GM12878 (cell line): ENCODE measurements at regions not wholly inside any gene's neighbourhood (a gene's known extent, or its start where the extent isn't known, plus 50 kb on each side); places are given as distances from the start of the nearest gene placed in this dataset.

Experiments
- ATAC-seq: fragments of 200-7000 bp; cut with Tn5 transposase; 3 replicates; pipeline ENCODE4 v1.9.1; 2020; ENCODE audit warnings: mild to moderate bottlenecking, moderate library complexity
- BruUV-seq: library from RNA; stranded (reverse); fragments of 400-500 nt; replicated peaks from 2 replicates; lab custom pipeline; 2021; lab: Mats Ljungman, UMichigan
- CTCF ChIA-PET: fragments of 300-600 bp; sonication (Branson Sonifier 250); formaldehyde crosslinking; extraction: SDS; loops from one replicate; lab custom pipeline; 2021; ENCODE audit warnings: inconsistent platforms; lab: Yijun Ruan, JAX
- POLR2A ChIA-PET: fragments of 350-600 bp; formaldehyde crosslinking; extraction: SDS; loops from one replicate; lab custom pipeline; 2021; ENCODE audit warnings: inconsistent platforms; lab: Charles Lee
- RAD21 ChIA-PET: fragments of 300-600 bp; sonication (Branson Sonifier 250); formaldehyde crosslinking; loops from one replicate; lab custom pipeline; 2023; ENCODE audit warnings: antibody characterized with exemption; ENCODE audit not compliant: unreplicated experiment; lab: Charles Lee
- SMC1A ChIA-PET: fragments of 300-600 bp; sonication (Branson Sonifier 250); formaldehyde crosslinking; loops from one replicate; lab custom pipeline; 2023; ENCODE audit not compliant: unreplicated experiment, uncharacterized antibody; lab: Charles Lee
- DNase-seq: peaks from one replicate; pipeline ENCODE4 v3.0.0-alpha.2; 2011; ENCODE audit warnings: low read depth, low spot score
- FAIRE-seq: peaks from 3 replicates; lab custom pipeline; 2011; peaks lifted over from hg19 to GRCh38; lab: Jason Lieb, UNC
- H2AFZ ChIP-seq: 2 replicates; pipeline ENCODE4 v1.6.0; 2011; ENCODE audit warnings: low read depth, low read length, control low read depth; ENCODE audit not compliant: control insufficient read depth
- H3K27ac ChIP-seq: 2 replicates; pipeline ENCODE4 v1.5.1; 2011; ENCODE audit warnings: control low read depth; ENCODE audit not compliant: control insufficient read depth, insufficient read depth
- H3K27me3 ChIP-seq, 2 experiments: replicated peaks in 1 of 2; 2 replicates each; pipeline versions ENCODE4 v1.6.0 to v1.6.1; 2011; ENCODE audit warnings: low read length in 1 of 2; ENCODE audit not compliant: control insufficient read depth in 2 of 2, insufficient read depth in 2 of 2
- H3K36me3 ChIP-seq, 2 experiments: 2 replicates each; pipeline ENCODE4 v1.5.1; 2011; ENCODE audit warnings: low read length in 1 of 2; ENCODE audit not compliant: control insufficient read depth in 2 of 2, insufficient read depth in 2 of 2
- H3K4me1 ChIP-seq: 2 replicates; pipeline ENCODE4 v1.6.1; 2011; ENCODE audit warnings: mild to moderate bottlenecking, low read length, moderate library complexity, mixed read lengths; ENCODE audit not compliant: control insufficient read depth, insufficient read depth
- H3K4me2 ChIP-seq: 2 replicates; pipeline ENCODE4 v1.6.0; 2011; ENCODE audit warnings: control low read depth; ENCODE audit not compliant: control insufficient read depth, insufficient read depth
- H3K4me3 ChIP-seq: fragments of 200-600 bp; sonication (generic); 2 replicates; pipeline ENCODE4 v1.5.1; 2016
- H3K79me2 ChIP-seq: 2 replicates; pipeline ENCODE4 v1.6.0; 2011; ENCODE audit warnings: low read length; ENCODE audit not compliant: control insufficient read depth, insufficient read depth
- H3K9ac ChIP-seq: 2 replicates; pipeline ENCODE4 v1.8.0; 2011; ENCODE audit warnings: low read length, control low read depth, mixed read lengths; ENCODE audit not compliant: control insufficient read depth, insufficient read depth
- H3K9me3 ChIP-seq: replicated peaks from 3 replicates; pipeline ENCODE4 v1.5.1; 2011; ENCODE audit warnings: mild to moderate bottlenecking, low read length; ENCODE audit not compliant: control insufficient read depth, insufficient read depth
- H4K20me1 ChIP-seq: 2 replicates; pipeline ENCODE4 v1.6.0; 2011; ENCODE audit not compliant: control insufficient read depth, insufficient read depth
- ASH2L ChIP-seq: fragments of 300-600, 200-600 bp; sonication (generic); IDR thresholded peaks from 2 replicates; pipeline ENCODE4 v1.6.1; 2017; ENCODE audit warnings: low read depth, mild to moderate bottlenecking, borderline replicate concordance
- BMI1 ChIP-seq: fragments of 450-650 bp; IDR thresholded peaks from 2 replicates; pipeline ENCODE4 v1.6.1; 2016; ENCODE audit warnings: mild to moderate bottlenecking, moderate library complexity, borderline replicate concordance
- CBX3 ChIP-seq: fragments of 200-600 bp; sonication (generic); IDR thresholded peaks from 2 replicates; pipeline ENCODE4 v1.6.1; 2016; ENCODE audit warnings: low read depth, borderline replicate concordance
- CHD2 ChIP-seq: IDR thresholded peaks from 2 replicates; pipeline ENCODE4 v1.6.1; 2011; ENCODE audit warnings: low read depth, low read length, improper control_type of control experiment, borderline replicate concordance
- FOS ChIP-seq: IDR thresholded peaks from 3 replicates; pipeline ENCODE4 v1.6.1; 2011; ENCODE audit warnings: borderline replicate concordance; ENCODE audit not compliant: insufficient read length; ENCODE audit errors: extremely low read depth
- HCFC1 ChIP-seq: fragments of 150-350 bp; IDR thresholded peaks from 2 replicates; pipeline ENCODE4 v1.6.1; 2014; ENCODE audit warnings: low read length
- NBN ChIP-seq: fragments of 450-650 bp; IDR thresholded peaks from 2 replicates; pipeline ENCODE4 v1.6.1; 2016
- NR2F1 ChIP-seq: fragments of 450-650 bp; conservative IDR thresholded peaks from 2 replicates; pipeline ENCODE4 v1.6.1; 2017; ENCODE audit warnings: mild to moderate bottlenecking
- PAX5 ChIP-seq: IDR thresholded peaks from 2 replicates; pipeline ENCODE4 v1.6.1; 2011; ENCODE audit warnings: low read depth, low read length, borderline replicate concordance
- POLR2AphosphoS2 ChIP-seq: IDR thresholded peaks from 2 replicates; pipeline ENCODE4 v1.6.1; 2011; ENCODE audit warnings: low read depth, mild to moderate bottlenecking, low read length, improper control_type of control experiment, moderate library complexity
- POLR2AphosphoS5 ChIP-seq: IDR thresholded peaks from 2 replicates; pipeline ENCODE4 v1.6.1; 2011; ENCODE audit warnings: mild to moderate bottlenecking, low read length, inconsistent platforms
- RELA ChIP-seq: fragments of 450-650 bp; IDR thresholded peaks from 2 replicates; pipeline ENCODE4 v1.8.0; 2014; ENCODE audit warnings: borderline replicate concordance; ENCODE audit not compliant: partially characterized antibody
- RFX5 ChIP-seq: IDR thresholded peaks from 2 replicates; pipeline ENCODE4 v1.6.1; 2011; ENCODE audit warnings: low read depth, low read length, improper control_type of control experiment
- RUNX3 ChIP-seq: IDR thresholded peaks from 2 replicates; pipeline ENCODE4 v1.6.1; 2012; ENCODE audit warnings: low read length, inconsistent platforms
- SP1 ChIP-seq: IDR thresholded peaks from one replicate; pipeline ENCODE4 v1.6.1; 2011; ENCODE audit warnings: low read depth, low read length
- ZNF622 ChIP-seq: fragments of 450-650 bp; IDR thresholded peaks from 2 replicates; pipeline ENCODE4 v1.6.1; 2017; ENCODE audit warnings: mild to moderate bottlenecking, inconsistent platforms
- ZSCAN29 ChIP-seq: fragments of 450-650 bp; IDR thresholded peaks from 2 replicates; pipeline ENCODE4 v1.6.1; 2017; ENCODE audit warnings: mild to moderate bottlenecking, moderate library complexity
- WGBS: methylation state at CpG from one replicate; pipeline ENCODE4 v1.1.6; 2016; ENCODE audit warnings: low lambda C conversion rate; ENCODE audit not compliant: insufficient replicate concordance, insufficient coverage; ENCODE audit errors: missing lambda C conversion rate; 5-methylcytosine and 5-hydroxymethylcytosine counted together
- in situ Hi-C: fragments of 300-500 bp; cut with MboI; formaldehyde crosslinking; loops from 9 replicates; pipeline ENCODE4 v1.14.3; 2018; ENCODE audit warnings: mixed read lengths
- intact Hi-C: fragments of 100-400 bp; cut with micrococcal nuclease; formaldehyde crosslinking; loops from one replicate; pipeline ENCODE4 v1.14.2; 2022; ENCODE audit not compliant: unreplicated experiment
- TF ChIP-seq, protein P1 (sequence below): IDR thresholded peaks from 2 replicates; pipeline ENCODE4 v1.6.1; 2012; ENCODE audit warnings: low read depth, low read length, improper control_type of control experiment

DNA sequence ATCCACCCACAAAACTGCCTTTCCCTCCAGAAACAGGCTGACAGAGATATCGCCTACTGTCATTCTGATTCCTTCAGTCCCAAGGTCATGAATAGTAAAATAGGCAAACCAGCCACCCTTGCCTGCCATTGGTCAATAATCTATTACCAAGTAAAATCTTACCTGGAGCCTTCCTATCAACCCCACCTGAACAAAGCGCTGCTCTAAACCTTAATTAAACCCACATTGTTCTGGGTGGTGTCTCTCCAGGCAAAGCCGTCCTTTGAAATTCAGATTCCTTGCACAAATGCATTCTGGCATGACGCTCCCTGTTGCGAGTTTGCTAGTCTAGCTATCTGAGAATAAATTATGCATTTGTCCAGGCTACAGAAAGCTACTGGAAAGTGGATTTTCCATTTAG lies 291.6 kb upstream of the ECI2 start:
- ChIA-PET POLR2A (no interaction called here), RAD21 (no interaction called here), CTCF (no interaction called here), SMC1A (no interaction called here)
- H3K27me3 ChIP-seq = no peaks in the 10 kb centered on the region
- H3K9me3 ChIP-seq = no peaks in the 10 kb centered on the region; the same call in 2 of the 3 replicates
- no peak for DNase-seq
- H3K79me2 ChIP-seq = no peaks in the 10 kb centered on the region
- no peak overlapping the region for H3K9ac ChIP-seq
- no peaks in the 10 kb centered on the region for H3K36me3 ChIP-seq
- no peak overlapping the region for H3K4me3 ChIP-seq
- H2AFZ ChIP-seq = no peak overlapping the region
- no peaks in the 10 kb centered on the region for H4K20me1 ChIP-seq
- H3K4me2 ChIP-seq = no peak overlapping the region
- intact Hi-C loops = no loop called here
- no peak for FAIRE-seq
- no peak overlapping the region for H3K27ac ChIP-seq
- H3K4me1 ChIP-seq = no peaks in the 10 kb centered on the region
- TF ChIP-seq, protein P1, sequence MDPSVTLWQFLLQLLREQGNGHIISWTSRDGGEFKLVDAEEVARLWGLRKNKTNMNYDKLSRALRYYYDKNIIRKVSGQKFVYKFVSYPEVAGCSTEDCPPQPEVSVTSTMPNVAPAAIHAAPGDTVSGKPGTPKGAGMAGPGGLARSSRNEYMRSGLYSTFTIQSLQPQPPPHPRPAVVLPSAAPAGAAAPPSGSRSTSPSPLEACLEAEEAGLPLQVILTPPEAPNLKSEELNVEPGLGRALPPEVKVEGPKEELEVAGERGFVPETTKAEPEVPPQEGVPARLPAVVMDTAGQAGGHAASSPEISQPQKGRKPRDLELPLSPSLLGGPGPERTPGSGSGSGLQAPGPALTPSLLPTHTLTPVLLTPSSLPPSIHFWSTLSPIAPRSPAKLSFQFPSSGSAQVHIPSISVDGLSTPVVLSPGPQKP = no peak
- no peak for TF ChIP-seq CBX3
- TF ChIP-seq POLR2AphosphoS2 = no peak
- no peak for TF ChIP-seq ASH2L
- TF ChIP-seq NBN = no peak
- TF ChIP-seq RUNX3 = no peak
- TF ChIP-seq FOS = no peak
- no peak for TF ChIP-seq PAX5
- TF ChIP-seq SP1 = no peak
- no peak for TF ChIP-seq ZSCAN29
- TF ChIP-seq CHD2 = no peak
- no peak for TF ChIP-seq BMI1
- TF ChIP-seq HCFC1 = no peak
- TF ChIP-seq NR2F1 = no peak
- TF ChIP-seq ZNF622 = no peak
- TF ChIP-seq POLR2AphosphoS5 = no peak
- no peak for TF ChIP-seq RFX5
- no peak for TF ChIP-seq RELA
- no TSS peak for BruUV-seq
- in situ Hi-C loops = no loop called here
- 54% methylated on average over 5 of the region's 5 CpGs for WGBS
- no peak for ATAC-seq
